PC-3 (cell line): ENCODE measurements at regions not wholly inside any gene's neighbourhood (a gene's known extent, or its start where the extent isn't known, plus 50 kb on each side); places are given as distances from the start of the nearest gene placed in this dataset.
"Not testable (repeated sequence)": the region's sequence is repeated elsewhere in the genome, so short reads cannot be mapped to it uniquely, and the experiment has no call there.

Source experiments
- ATAC-seq: fragments of 200-7000 bp; cut with Tn5 transposase; 2 replicates; pipeline ENCODE4 v1.9.1; 2020; ENCODE audit warnings: mild to moderate bottlenecking, moderate library complexity
- BruUV-seq: library from RNA; stranded (reverse); fragments of 400-500 nt; replicated peaks from 2 replicates; lab custom pipeline; 2021; lab: Mats Ljungman, UMichigan
- CTCF ChIA-PET: fragments of 300-600 bp; sonication (Branson Sonifier 250); formaldehyde crosslinking; loops from one replicate; lab custom pipeline; 2022; ENCODE audit warnings: antibody characterized with exemption; lab: Charles Lee
- POLR2A ChIA-PET: fragments of 300-600 bp; sonication (Branson Sonifier 250); formaldehyde crosslinking; loops from one replicate; lab custom pipeline; 2022; ENCODE audit warnings: antibody characterized with exemption; ENCODE audit not compliant: unreplicated experiment; lab: Charles Lee
- DNase-seq: peaks from one replicate; pipeline ENCODE4 v3.0.0-alpha.2; 2015
- H2AFZ ChIP-seq: fragments of 300-600 bp; sonication (generic); 2 replicates; pipeline ENCODE4 v1.6.0; 2016; ENCODE audit warnings: antibody characterized with exemption, low read length
- H3F3A ChIP-seq: fragments of 300-600 bp; sonication (generic); one replicate; pipeline ENCODE4 v1.6.0; 2017; ENCODE audit warnings: antibody characterized with exemption, low read length, control low read depth, mild to moderate bottlenecking; ENCODE audit not compliant: unreplicated experiment
- H3K27ac ChIP-seq: fragments of 300-600 bp; sonication (generic); 2 replicates; pipeline ENCODE4 v1.5.1; 2016; ENCODE audit warnings: mild to moderate bottlenecking, low read length
- H3K27me3 ChIP-seq: fragments of 300-600 bp; sonication (generic); 2 replicates; pipeline ENCODE4 v1.6.1; 2016; ENCODE audit warnings: low read length, mixed read lengths
- H3K36me3 ChIP-seq: fragments of 300-600 bp; sonication (generic); 2 replicates; pipeline ENCODE4 v1.6.1; 2016; ENCODE audit warnings: low read depth, mixed run types, low read length, mixed read lengths
- H3K4me1 ChIP-seq: fragments of 300-600 bp; sonication (generic); 2 replicates; pipeline ENCODE4 v1.5.1; 2016; ENCODE audit warnings: low read length; ENCODE audit not compliant: insufficient read depth
- H3K4me2 ChIP-seq: fragments of 300-600 bp; sonication (generic); 2 replicates; pipeline ENCODE4 v1.6.0; 2016; ENCODE audit warnings: low read length
- H3K4me3 ChIP-seq: fragments of 300-600 bp; sonication (generic); 2 replicates; pipeline ENCODE4 v1.5.1; 2016; ENCODE audit warnings: mild to moderate bottlenecking, low read length, mixed read lengths
- H3K79me2 ChIP-seq: fragments of 300-600 bp; sonication (generic); 2 replicates; pipeline ENCODE4 v1.6.1; 2017; ENCODE audit warnings: low read length, mixed read lengths
- H3K9ac ChIP-seq: fragments of 300-600 bp; sonication (generic); 2 replicates; pipeline ENCODE4 v1.6.0; 2016; ENCODE audit warnings: mild to moderate bottlenecking, low read length
- H3K9me2 ChIP-seq: fragments of 300-600 bp; sonication (generic); replicated peaks from 2 replicates; pipeline ENCODE4 v1.6.1; 2016; ENCODE audit warnings: mixed run types, low read length, mixed read lengths
- H3K9me3 ChIP-seq: fragments of 300-600 bp; sonication (generic); 2 replicates; pipeline ENCODE4 v1.6.1; 2016; ENCODE audit warnings: low read length, mixed read lengths
- H4K20me1 ChIP-seq: fragments of 300-600 bp; sonication (generic); 2 replicates; pipeline ENCODE4 v1.6.1; 2016; ENCODE audit warnings: low read length, mixed read lengths
- EZH2 ChIP-seq: fragments of 300-600 bp; sonication (generic); IDR thresholded peaks from one replicate; pipeline ENCODE4 v1.6.1; 2017; ENCODE audit warnings: antibody characterized with exemption, mild to moderate bottlenecking, low read length; ENCODE audit not compliant: unreplicated experiment
- EZH2phosphoT487 ChIP-seq: fragments of 300-600 bp; sonication (generic); IDR thresholded peaks from 2 replicates; pipeline ENCODE4 v1.6.1; 2018; ENCODE audit warnings: mild to moderate bottlenecking, antibody characterized with exemption, low read length, borderline replicate concordance
- intact Hi-C: fragments of 100-400 bp; cut with micrococcal nuclease; formaldehyde crosslinking; loops from 2 replicates; pipeline ENCODE4 v1.9.0; 2023
- TF ChIP-seq, protein P1 (sequence below): fragments of 300-600 bp; sonication (generic); conservative IDR thresholded peaks from 2 replicates; pipeline ENCODE4 v1.5.1; 2017; ENCODE audit warnings: antibody characterized with exemption, low read depth, mild to moderate bottlenecking, low read length

DNA sequence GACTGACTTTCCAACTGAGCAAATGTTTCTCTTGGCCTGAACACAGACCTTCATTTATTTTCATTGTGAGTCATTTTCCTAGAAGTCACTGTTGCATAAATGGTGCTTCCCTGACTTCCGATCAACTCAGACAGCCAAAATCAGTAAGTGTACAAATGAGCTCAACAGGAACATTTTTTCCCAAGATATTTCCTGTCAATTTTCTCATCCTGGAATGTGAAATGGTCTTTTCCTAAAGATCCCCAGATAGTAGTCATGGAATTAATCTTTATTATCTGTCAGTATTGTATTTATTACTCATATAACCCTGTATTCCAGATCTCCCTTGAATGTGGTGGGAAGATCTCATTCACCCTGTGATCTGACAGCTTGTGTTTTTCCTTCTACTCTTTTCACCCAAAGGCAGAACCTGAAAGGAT lies 360.3 kb upstream of the KIF2B start:
- H3K9me3 ChIP-seq: peaks cover 16% of the 10 kb centered on the region; the same call in 1 of the 2 replicates
- CTCF ChIA-PET: no interaction called here
- H3K9ac ChIP-seq: no peak overlapping the region
- H3K27me3 ChIP-seq: no peaks in the 10 kb centered on the region
- POLR2A ChIA-PET: no interaction called here
- H3K9me2 ChIP-seq: no peaks in the 10 kb centered on the region
- TF ChIP-seq EZH2 (no peak), EZH2phosphoT487 (no peak)
- TF ChIP-seq, protein P1, sequence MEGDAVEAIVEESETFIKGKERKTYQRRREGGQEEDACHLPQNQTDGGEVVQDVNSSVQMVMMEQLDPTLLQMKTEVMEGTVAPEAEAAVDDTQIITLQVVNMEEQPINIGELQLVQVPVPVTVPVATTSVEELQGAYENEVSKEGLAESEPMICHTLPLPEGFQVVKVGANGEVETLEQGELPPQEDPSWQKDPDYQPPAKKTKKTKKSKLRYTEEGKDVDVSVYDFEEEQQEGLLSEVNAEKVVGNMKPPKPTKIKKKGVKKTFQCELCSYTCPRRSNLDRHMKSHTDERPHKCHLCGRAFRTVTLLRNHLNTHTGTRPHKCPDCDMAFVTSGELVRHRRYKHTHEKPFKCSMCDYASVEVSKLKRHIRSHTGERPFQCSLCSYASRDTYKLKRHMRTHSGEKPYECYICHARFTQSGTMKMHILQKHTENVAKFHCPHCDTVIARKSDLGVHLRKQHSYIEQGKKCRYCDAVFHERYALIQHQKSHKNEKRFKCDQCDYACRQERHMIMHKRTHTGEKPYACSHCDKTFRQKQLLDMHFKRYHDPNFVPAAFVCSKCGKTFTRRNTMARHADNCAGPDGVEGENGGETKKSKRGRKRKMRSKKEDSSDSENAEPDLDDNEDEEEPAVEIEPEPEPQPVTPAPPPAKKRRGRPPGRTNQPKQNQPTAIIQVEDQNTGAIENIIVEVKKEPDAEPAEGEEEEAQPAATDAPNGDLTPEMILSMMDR: no peak
- H3K36me3 ChIP-seq: no peaks in the 10 kb centered on the region
- no peak overlapping the region for H3K4me3 ChIP-seq
- no TSS peak for BruUV-seq
- H4K20me1 ChIP-seq: no peaks in the 10 kb centered on the region
- no peaks in the 10 kb centered on the region for H3K4me1 ChIP-seq
- ATAC-seq: no peak
- intact Hi-C loops: no loop called here
- H3K27ac ChIP-seq: no peak overlapping the region
- DNase-seq: peak; percentile 65
- no peaks in the 10 kb centered on the region for H3K79me2 ChIP-seq
- H2AFZ ChIP-seq: no peak overlapping the region
- no peak overlapping the region for H3K4me2 ChIP-seq
- H3F3A ChIP-seq: no peaks in the 10 kb centered on the region

DNA sequence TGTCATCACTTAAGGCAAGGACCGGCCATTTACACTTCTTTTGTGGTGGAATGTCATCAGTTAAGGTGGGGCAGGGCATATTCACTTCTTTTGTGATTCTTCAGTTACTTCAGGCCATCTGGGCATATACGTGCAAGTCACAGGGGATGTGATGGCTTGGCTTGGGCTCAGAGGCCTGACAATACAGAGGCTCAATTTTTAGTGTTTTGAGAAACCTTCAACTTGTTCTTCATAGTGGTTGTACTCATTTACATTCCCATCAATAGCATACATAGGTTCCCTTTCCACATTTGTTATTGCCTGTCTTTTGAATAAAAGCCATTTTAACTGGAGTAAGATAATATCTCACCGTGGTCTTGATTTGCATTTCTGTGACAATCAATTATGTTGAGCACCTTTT lies 366.8 kb upstream of the KIF2B start:
- H3K9me3 ChIP-seq: peaks cover 23% of the 10 kb centered on the region
- H3K9me2 ChIP-seq, H4K20me1 ChIP-seq, POLR2A ChIA-PET, H3K36me3 ChIP-seq, ATAC-seq, intact Hi-C loops, DNase-seq, H3F3A ChIP-seq, H3K4me1 ChIP-seq, H3K27me3 ChIP-seq, H2AFZ ChIP-seq, H3K79me2 ChIP-seq, H3K4me3 ChIP-seq, H3K27ac ChIP-seq, H3K4me2 ChIP-seq, CTCF ChIA-PET, BruUV-seq, H3K9ac ChIP-seq: not testable (repeated sequence)

DNA sequence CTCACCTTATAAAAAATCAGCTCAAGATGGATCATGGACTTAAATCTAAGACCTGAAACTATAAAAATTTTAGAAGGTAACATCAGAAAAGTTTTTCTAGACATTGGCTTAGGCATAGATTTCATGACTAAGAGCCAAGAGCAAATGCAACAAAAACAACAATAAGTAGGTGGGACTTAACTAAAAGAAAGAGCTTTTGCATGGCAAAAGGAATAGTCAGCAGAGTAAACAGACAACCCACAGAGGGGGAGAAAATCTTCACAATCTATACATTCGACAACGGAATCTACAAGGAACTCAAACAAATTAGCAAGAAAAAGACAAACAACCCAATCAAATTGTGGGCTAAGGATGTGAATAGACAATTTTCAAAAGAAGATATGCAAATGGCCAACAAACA lies 368.4 kb upstream of the KIF2B start:
- BruUV-seq: no TSS peak
- H3K9me2 ChIP-seq: no peaks in the 10 kb centered on the region
- no peaks in the 10 kb centered on the region for H3K79me2 ChIP-seq
- ChIA-PET CTCF (no interaction called here), POLR2A (no interaction called here)
- DNase-seq (no peak), ATAC-seq (no peak)
- no peak overlapping the region for H3K9ac ChIP-seq
- no peaks in the 10 kb centered on the region for H3K4me1 ChIP-seq
- no peaks in the 10 kb centered on the region for H3F3A ChIP-seq
- H3K9me3 ChIP-seq: peaks cover 21% of the 10 kb centered on the region
- H3K27ac ChIP-seq: no peak overlapping the region
- no peak overlapping the region for H3K4me2 ChIP-seq
- no peaks in the 10 kb centered on the region for H3K36me3 ChIP-seq
- no peaks in the 10 kb centered on the region for H3K27me3 ChIP-seq
- H4K20me1 ChIP-seq: no peaks in the 10 kb centered on the region
- TF ChIP-seq EZH2 (no peak), EZH2phosphoT487 (no peak)
- TF ChIP-seq, protein P1: no peak
- no peak overlapping the region for H3K4me3 ChIP-seq
- intact Hi-C loops: no loop called here
- H2AFZ ChIP-seq: no peak overlapping the region
